ENCODE measurements at regions not wholly inside any gene's neighbourhood (a gene's known extent, or its start where the extent isn't known, plus 50 kb on each side); places are given as distances from the start of the nearest gene placed in this dataset.

DNA sequence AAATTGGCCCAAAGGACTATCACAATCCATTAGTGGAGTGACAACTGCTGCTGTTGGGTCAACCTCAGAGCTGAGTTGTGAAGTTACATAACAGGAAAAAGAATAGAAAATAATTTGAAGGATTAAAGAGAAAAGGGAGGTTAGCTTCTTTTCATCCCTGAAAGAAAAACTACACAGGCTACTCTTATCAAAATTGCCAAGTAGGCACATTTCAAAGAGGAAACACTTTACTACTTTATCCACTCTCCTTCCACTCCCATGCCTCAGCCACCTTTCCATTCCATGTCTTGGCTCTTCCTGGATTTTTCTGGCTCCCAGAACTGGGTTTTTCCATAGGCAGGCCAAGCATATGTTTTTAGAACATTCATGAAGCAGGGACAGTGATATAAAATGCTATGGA, 384.0 kb upstream of the RORA start:
- no peak overlapping the region for H3K4me3 ChIP-seq
- no peaks in the 10 kb centered on the region for H3K27me3 ChIP-seq
- TF ChIP-seq, protein P1, sequence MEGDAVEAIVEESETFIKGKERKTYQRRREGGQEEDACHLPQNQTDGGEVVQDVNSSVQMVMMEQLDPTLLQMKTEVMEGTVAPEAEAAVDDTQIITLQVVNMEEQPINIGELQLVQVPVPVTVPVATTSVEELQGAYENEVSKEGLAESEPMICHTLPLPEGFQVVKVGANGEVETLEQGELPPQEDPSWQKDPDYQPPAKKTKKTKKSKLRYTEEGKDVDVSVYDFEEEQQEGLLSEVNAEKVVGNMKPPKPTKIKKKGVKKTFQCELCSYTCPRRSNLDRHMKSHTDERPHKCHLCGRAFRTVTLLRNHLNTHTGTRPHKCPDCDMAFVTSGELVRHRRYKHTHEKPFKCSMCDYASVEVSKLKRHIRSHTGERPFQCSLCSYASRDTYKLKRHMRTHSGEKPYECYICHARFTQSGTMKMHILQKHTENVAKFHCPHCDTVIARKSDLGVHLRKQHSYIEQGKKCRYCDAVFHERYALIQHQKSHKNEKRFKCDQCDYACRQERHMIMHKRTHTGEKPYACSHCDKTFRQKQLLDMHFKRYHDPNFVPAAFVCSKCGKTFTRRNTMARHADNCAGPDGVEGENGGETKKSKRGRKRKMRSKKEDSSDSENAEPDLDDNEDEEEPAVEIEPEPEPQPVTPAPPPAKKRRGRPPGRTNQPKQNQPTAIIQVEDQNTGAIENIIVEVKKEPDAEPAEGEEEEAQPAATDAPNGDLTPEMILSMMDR (IDR thresholded peaks at IDR 0.05): no peak
- H3K9ac ChIP-seq (ENCODE audit: low read depth in 2 of 2, low read length in 2 of 2): no peak overlapping the region
- H3K27ac ChIP-seq: no peak overlapping the region
- H3K36me3 ChIP-seq: no peaks in the 10 kb centered on the region
- H3K4me1 ChIP-seq: no peaks in the 10 kb centered on the region
- no peak for DNase-seq
- H3K9me3 ChIP-seq: no peaks in the 10 kb centered on the region
- intact Hi-C loops (cut with DNase I): no loop called here

DNA sequence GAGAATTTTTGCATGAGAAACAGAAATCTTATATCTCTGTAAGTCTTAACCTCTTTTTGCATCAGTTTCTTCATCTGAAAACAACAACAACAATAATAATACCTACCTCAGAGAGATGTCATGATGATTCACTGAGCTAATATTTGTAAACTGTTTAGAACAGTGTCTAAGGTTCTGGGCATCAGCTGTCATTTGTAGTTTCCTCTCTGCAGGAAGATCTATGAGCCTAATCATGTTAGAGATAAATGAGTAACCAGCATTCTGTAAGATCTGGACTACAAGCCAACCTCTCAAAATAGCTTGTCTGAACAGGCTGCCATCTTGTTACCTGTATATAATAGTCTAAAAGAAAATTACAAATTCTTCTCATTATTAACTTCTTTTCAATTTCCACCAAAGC, 383.0 kb upstream of the RORA start:
- Histone ChIP-seq H3K36me3 (no peaks in the 10 kb centered on the region), H3K9ac (ENCODE audit: low read depth in 2 of 2, low read length in 2 of 2) (no peak overlapping the region), H3K27me3 (no peaks in the 10 kb centered on the region), H3K9me3 (no peaks in the 10 kb centered on the region), H3K4me1 (no peaks in the 10 kb centered on the region), H3K27ac (no peak overlapping the region), H3K4me3 (no peak overlapping the region)
- no peak for DNase-seq
- intact Hi-C loops (cut with DNase I): no loop called here
- TF ChIP-seq, protein P1 (IDR thresholded peaks at IDR 0.05): no peak

GRCh38 chr15:61605343-61605742, 376.2 kb upstream of the RORA start:
- TF ChIP-seq, protein P1 (IDR thresholded peaks at IDR 0.05): no peak
- Histone ChIP-seq H3K27ac (no peak overlapping the region), H3K9me3 (no peaks in the 10 kb centered on the region), H3K4me1 (no peaks in the 10 kb centered on the region), H3K36me3 (no peaks in the 10 kb centered on the region), H3K9ac (ENCODE audit: low read depth in 2 of 2, low read length in 2 of 2) (no peak overlapping the region), H3K27me3 (no peaks in the 10 kb centered on the region), H3K4me3 (no peak overlapping the region)
- no peak for DNase-seq
- intact Hi-C loops (cut with DNase I): no loop called here

DNA sequence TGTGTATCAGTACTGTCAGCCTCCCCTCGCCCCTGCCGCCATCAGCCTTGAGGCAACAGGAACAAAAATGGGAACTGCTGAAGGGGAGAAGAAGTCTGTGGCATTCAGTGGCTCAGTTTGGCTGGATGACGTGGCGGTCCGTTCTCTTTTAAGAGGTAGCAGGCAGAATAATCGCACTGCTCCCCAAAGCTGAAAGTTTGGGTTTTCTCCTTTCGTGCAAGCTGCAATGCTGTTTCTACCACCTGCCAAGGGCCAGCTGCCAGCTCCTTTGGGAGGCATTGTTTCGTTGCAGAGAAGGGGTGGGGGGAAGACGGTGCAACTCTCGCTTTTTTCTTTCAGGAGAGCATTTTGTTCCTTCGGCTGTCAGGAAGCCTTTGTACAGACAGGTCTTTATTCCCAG, 369.6 kb upstream of the RORA start:
- Histone ChIP-seq H3K9me3 (no peaks in the 10 kb centered on the region), H3K27ac (no peak overlapping the region), H3K36me3 (no peaks in the 10 kb centered on the region), H3K4me3 (no peak overlapping the region), H3K9ac (ENCODE audit: low read depth in 2 of 2, low read length in 2 of 2) (no peak overlapping the region), H3K4me1 (no peaks in the 10 kb centered on the region), H3K27me3 (no peaks in the 10 kb centered on the region)
- TF ChIP-seq, protein P1 (IDR thresholded peaks at IDR 0.05): no peak
- DNase-seq: no peak
- intact Hi-C loops (cut with DNase I): no loop called here

GRCh38 chr15:61584410-61584809, 355.3 kb upstream of the RORA start:
- no peaks in the 10 kb centered on the region for H3K27me3 ChIP-seq
- H3K4me3 ChIP-seq: no peak overlapping the region
- no peak for DNase-seq
- H3K4me1 ChIP-seq: no peaks in the 10 kb centered on the region
- H3K36me3 ChIP-seq: no peaks in the 10 kb centered on the region
- H3K9me3 ChIP-seq: no peaks in the 10 kb centered on the region
- H3K9ac ChIP-seq (ENCODE audit: low read depth in 2 of 2, low read length in 2 of 2): no peak overlapping the region
- H3K27ac ChIP-seq: no peak overlapping the region
- TF ChIP-seq, protein P1 (IDR thresholded peaks at IDR 0.05): no peak
- intact Hi-C loops (cut with DNase I): no loop called here

- Histone ChIP-seq H3K9me3 (no peaks in the 10 kb centered on the region), H3K9ac (ENCODE audit: low read depth in 2 of 2, low read length in 2 of 2) (no peak overlapping the region), H3K27ac (no peak overlapping the region), H3K27me3 (no peaks in the 10 kb centered on the region), H3K4me1 (no peaks in the 10 kb centered on the region), H3K4me3 (no peak overlapping the region), H3K36me3 (no peaks in the 10 kb centered on the region)
- TF ChIP-seq, protein P1 (IDR thresholded peaks at IDR 0.05): no peak
- DNase-seq: no peak
- intact Hi-C loops (cut with DNase I): no loop called here
These were observed 353.0 kb upstream of the RORA start for GRCh38 chr15:61582092-61582491.
